ENCODE measurements at regions not wholly inside any gene's neighbourhood (a gene's known extent, or its start where the extent isn't known, plus 50 kb on each side); places are given as distances from the start of the nearest gene placed in this dataset.

DNA sequence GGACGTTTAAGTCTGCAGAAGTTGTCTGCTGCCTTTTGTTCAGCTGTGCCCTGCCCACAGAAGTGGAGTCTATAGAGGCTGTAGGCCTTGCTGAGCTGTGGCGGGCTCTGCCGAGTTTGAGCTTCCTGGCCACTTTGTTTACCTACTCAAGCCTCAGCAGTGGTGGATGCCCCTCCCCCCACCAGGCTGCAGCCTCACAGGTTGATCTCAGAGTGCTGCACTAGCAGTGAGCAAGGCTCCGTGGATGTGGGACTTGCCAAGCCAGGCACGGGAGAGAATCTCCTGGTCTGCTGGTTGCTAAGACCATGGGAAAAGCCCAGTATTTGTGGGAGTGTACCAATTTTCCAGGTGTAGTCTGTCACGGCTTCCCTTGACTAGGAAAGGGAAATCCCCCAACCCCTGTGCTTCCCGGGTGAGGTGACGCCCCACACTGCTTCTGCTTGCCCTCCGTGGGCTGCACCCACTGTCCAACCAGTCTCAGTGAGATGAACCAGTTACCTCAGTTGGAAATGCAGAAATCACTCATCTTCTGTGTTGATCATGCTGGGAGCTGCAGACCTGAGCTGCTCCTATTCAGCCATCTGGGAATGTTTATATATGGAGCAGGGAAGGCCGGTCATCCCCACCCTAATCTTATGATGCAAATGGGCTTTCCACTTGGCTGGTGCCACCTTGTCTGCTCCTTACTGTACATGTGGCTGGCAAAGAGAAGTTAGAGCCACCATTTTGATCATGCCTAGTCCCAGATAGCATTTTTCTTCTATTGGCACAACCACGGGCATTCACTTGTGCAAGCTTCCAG lies 156.9 kb upstream of the ITGA6 start:
- no peak for DNase-seq
- H3K36me3 ChIP-seq: no peaks in the 10 kb centered on the region
- H3K27me3 ChIP-seq: peaks cover 0 to 7% of the 10 kb centered on the region in 2 donors
- intact Hi-C loops (cut with DNase I; ENCODE audit: low total_unique reads): no loop called here
- H3K27ac ChIP-seq: no peak overlapping the region
- no peaks in the 10 kb centered on the region for H3K4me1 ChIP-seq
- TF ChIP-seq, protein P1, sequence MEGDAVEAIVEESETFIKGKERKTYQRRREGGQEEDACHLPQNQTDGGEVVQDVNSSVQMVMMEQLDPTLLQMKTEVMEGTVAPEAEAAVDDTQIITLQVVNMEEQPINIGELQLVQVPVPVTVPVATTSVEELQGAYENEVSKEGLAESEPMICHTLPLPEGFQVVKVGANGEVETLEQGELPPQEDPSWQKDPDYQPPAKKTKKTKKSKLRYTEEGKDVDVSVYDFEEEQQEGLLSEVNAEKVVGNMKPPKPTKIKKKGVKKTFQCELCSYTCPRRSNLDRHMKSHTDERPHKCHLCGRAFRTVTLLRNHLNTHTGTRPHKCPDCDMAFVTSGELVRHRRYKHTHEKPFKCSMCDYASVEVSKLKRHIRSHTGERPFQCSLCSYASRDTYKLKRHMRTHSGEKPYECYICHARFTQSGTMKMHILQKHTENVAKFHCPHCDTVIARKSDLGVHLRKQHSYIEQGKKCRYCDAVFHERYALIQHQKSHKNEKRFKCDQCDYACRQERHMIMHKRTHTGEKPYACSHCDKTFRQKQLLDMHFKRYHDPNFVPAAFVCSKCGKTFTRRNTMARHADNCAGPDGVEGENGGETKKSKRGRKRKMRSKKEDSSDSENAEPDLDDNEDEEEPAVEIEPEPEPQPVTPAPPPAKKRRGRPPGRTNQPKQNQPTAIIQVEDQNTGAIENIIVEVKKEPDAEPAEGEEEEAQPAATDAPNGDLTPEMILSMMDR (IDR thresholded peaks at IDR 0.05): no peak
- no peak overlapping the region for H3K4me3 ChIP-seq
- H3K9me3 ChIP-seq: no peaks in the 10 kb centered on the region

DNA sequence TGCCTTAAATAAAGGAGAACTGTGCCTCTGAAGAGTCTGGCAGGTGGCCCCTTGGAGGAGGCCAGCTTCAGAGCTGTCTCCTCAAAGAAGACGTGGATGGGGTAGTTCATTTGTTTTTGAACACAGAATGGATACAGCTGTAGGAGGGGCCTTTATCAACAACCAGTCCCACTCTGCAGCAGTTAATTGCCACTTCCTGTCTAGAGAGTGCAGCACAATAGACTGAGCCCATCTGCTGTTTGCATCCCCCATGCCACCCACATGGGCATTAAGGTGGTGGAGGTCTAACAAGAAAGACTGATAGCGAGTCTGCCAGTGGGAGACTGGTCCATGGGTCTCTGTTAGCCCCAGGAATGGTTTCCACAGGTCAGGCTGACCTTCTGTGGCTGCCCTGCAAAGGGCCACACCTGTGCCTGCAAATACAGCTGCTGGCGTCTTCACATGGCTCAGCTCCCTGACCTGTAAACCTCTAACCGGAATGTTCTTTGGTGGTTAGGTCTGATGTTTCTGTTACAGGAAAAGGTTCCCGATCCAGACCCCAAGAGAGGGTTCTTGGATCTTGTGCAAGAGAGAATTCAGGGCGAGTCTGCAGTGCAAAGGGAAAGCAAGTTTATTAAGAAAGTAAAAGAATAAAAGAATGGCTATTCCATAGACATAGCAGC lies 153.3 kb upstream of the ITGA6 start:
- DNase-seq: no peak
- TF ChIP-seq, protein P1 (IDR thresholded peaks at IDR 0.05): no peak
- H3K4me1 ChIP-seq: no peaks in the 10 kb centered on the region
- H3K4me3 ChIP-seq: no peak overlapping the region
- H3K36me3 ChIP-seq: no peaks in the 10 kb centered on the region
- no peak overlapping the region for H3K27ac ChIP-seq
- no peaks in the 10 kb centered on the region for H3K9me3 ChIP-seq
- intact Hi-C loops (cut with DNase I; ENCODE audit: low total_unique reads): no loop called here
- H3K27me3 ChIP-seq: peaks cover 0 to 12% of the 10 kb centered on the region in 2 donors

DNA sequence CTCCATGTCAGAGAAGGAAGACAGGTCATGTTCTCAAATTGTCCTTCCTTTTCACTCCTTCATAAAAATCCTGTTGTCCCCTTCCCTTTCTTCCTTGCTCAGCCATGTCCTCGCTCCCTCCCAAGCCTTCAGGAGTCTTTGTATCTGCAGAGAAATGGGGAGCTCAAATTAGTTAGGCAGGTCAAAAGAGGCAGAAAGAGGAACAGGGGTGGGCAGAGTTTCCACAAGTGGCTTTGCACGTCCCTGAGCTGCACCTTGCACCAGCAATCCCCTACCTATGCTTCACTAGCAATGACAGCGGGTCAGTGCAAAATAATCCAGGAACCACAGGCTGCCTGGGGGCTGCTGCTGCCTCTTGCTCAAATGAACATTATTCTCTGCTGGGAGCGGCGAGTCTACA lies 152.1 kb upstream of the ITGA6 start:
- TF ChIP-seq, protein P1 (IDR thresholded peaks at IDR 0.05): no peak
- intact Hi-C loops (cut with DNase I; ENCODE audit: low total_unique reads): no loop called here

DNA sequence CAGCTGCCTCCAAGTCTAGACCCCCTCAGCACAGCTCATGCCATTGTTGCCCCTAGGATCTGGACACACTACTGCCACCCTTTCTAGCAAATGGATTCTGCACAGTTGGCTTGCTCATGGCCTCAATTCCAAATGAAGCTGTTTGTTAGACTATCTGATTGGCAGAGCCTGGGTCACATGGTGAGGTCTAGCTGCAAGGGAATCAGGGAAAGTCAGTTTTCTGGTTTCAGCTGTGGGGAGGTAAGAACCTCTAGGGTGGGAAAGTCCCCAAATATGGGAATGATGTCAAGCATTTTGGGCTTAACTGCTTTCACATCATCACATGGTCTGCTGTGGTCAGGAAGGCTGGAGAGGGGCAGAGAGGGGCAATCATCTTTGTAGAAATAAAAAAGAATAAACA lies 150.4 kb upstream of the ITGA6 start:
- no peaks in the 10 kb centered on the region for H3K4me1 ChIP-seq
- H3K36me3 ChIP-seq: no peaks in the 10 kb centered on the region
- TF ChIP-seq, protein P1 (IDR thresholded peaks at IDR 0.05): no peak
- intact Hi-C loops (cut with DNase I; ENCODE audit: low total_unique reads): no loop called here
- H3K4me3 ChIP-seq: no peak overlapping the region
- no peaks in the 10 kb centered on the region for H3K9me3 ChIP-seq
- DNase-seq: no peak
- H3K27ac ChIP-seq: no peak overlapping the region
- peaks cover 0 to 12% of the 10 kb centered on the region in 2 donors for H3K27me3 ChIP-seq

More for the DNA sequence above, 152.1 kb upstream of the ITGA6 start:
- peaks cover 0 to 12% of the 10 kb centered on the region in 2 donors for H3K27me3 ChIP-seq
- no peak overlapping the region for H3K4me3 ChIP-seq
- no peak for DNase-seq
- H3K36me3 ChIP-seq: no peaks in the 10 kb centered on the region
- H3K9me3 ChIP-seq: no peaks in the 10 kb centered on the region
- no peak overlapping the region for H3K27ac ChIP-seq
- H3K4me1 ChIP-seq: no peaks in the 10 kb centered on the region

DNA sequence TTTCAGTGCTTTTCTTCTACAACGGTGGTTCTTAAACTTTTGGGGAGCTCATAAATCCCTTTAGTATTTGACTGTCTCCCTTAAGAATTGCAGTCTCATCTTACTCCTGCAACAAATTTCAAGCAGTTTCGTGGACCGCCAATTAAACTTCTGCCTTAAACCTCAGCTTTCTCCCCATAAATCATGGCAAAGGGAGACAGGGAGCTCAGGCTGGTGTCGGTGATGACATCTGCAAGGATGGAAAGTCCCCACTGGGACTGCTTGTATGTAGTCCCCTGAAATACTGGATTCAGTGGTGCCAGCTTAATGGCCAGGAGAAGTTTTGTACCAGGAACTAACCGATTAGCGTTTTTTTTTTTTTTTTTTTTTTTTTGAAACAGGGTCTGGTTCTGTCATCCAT lies 148.7 kb upstream of the ITGA6 start:
- intact Hi-C loops (cut with DNase I; ENCODE audit: low total_unique reads): no loop called here
- Histone ChIP-seq H3K27ac (no peak overlapping the region), H3K36me3 (no peaks in the 10 kb centered on the region), H3K4me1 (no peaks in the 10 kb centered on the region), H3K9me3 (no peaks in the 10 kb centered on the region), H3K4me3 (no peak overlapping the region), H3K27me3 (peaks cover 0 to 12% of the 10 kb centered on the region in 2 donors)
- TF ChIP-seq, protein P1 (IDR thresholded peaks at IDR 0.05): no peak
- DNase-seq: no peak

Measured in tibial artery (tissue), 4 donors.